AG09319 (cell line): ENCODE measurements at regions not wholly inside any gene's neighbourhood (a gene's known extent, or its start where the extent isn't known, plus 50 kb on each side); places are given as distances from the start of the nearest gene placed in this dataset.
A peak's percentile ranks its signal among the peaks of the same experiment; 100 is the strongest.

Experiments
- DNase-seq: peaks from one replicate; pipeline ENCODE4 v3.0.0-alpha.2; 2010; ENCODE audit warnings: low read depth; ENCODE audit errors: extremely low read depth
- CTCF ChIP-seq: IDR thresholded peaks from 2 replicates; pipeline ENCODE4 v1.5.1; 2011; ENCODE audit warnings: low read depth, mild to moderate bottlenecking, inconsistent platforms, low read length, moderate library complexity

GRCh38 chr2:225865468-225865867 lies 466.0 kb downstream of the NYAP2 start:
- no peak for TF ChIP-seq CTCF
- no peak for DNase-seq

DNA sequence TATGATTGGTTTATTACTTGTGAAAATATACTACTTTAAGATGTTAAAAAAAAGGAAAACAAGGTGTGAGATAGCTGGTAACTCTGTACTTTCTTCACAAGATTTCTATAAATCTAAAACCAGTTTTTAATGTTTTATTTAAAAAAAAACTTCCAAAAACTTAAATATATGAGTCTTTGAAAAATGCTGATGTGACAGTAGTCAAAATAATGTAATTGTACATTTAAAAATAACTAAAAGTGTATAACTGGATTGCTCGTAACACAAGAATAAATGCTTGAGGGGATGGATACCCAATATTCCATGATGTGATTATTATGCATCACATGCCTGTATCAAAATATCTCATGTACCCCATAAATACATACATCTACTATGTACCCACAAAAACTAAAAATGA lies 464.9 kb downstream of the NYAP2 start:
- TF ChIP-seq CTCF: no peak
- no peak for DNase-seq

DNA sequence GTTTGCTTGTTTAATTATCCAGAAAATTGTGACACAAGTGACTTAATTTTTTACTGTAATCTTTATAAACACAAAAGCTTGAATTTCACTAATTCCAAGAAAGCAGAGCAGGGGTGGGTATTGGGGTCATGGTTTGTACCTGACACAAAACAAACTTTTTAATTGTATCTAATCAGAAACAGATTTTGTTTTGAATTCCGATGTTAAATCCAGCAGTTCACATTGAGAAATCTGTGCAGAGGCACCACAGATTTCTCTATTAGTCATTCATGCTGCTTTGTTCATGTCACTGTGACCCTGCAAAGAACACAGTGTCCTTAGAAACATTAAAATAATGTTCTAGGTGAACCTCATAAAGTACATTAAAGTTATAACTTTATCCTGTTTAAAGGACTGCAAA lies 443.4 kb downstream of the NYAP2 start:
- DNase-seq: peak; percentile 87
- no peak for TF ChIP-seq CTCF

DNA sequence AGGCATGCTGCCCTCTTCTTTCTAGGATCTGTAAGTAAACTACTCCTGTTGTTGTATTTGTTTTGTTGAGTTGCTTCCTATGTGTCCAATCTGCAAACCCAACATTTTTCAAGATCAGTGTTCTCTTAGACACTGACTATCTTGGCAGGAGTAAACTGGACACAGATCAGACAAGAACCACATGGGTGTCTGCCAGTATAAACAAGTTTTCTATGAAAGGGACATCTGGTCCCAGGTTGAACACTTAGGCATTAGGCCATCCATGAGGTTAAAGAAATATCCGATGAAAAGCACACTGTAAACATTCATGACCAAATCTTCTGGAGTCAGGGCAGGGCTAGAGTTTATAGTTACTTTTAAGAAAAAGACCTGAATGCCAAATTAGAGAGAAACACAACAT lies 441.8 kb downstream of the NYAP2 start:
- peak; percentile 11 for DNase-seq
- no peak for TF ChIP-seq CTCF

- no peak for TF ChIP-seq CTCF
- DNase-seq: no peak
These were observed 437.8 kb downstream of the NYAP2 start for GRCh38 chr2:225837328-225837727.

DNA sequence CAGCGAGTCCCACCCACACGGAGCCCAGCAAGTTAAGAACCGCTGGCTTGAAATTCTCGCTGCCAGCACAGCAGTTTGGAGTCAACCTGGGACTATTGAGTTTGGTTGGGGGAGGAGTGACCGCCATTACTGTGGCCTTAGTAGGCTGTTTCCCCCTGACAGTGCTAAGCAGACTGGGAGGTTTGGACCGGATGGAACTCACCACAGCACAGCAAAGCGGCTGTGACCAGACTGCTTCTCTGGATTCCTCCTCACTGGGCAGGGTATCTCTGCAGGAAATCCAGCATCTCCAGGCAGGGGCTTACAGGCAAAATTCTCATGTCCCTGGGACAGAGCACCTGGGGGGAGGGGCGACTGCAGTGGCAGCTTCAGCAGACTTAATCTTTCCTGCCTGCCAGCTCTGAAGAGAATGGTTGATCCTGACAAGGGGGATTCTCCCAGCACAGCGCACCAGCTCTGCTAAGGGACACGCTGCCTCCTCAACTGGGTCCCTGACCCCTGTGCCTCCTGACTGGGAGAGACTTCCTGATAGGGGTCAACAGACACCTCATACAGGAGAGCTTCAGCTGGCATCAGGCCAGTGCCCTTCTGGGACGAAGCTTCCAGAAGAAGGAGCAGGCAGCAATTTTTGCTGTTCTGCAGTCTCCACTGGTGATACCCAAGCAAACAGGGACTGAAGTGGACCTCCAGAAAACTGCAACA lies 425.4 kb downstream of the NYAP2 start:
- TF ChIP-seq CTCF: no peak
- DNase-seq: no peak

GRCh38 chr2:225821351-225821750 lies 421.8 kb downstream of the NYAP2 start:
- no peak for TF ChIP-seq CTCF

More at GRCh38 chr2:225821351-225821750, 421.8 kb downstream of the NYAP2 start:
- DNase-seq: no peak
